ENCODE measurements at regions not wholly inside any gene's neighbourhood (a gene's known extent, or its start where the extent isn't known, plus 50 kb on each side); places are given as distances from the start of the nearest gene placed in this dataset.

- no peak for DNase-seq
These were observed 220.9 kb upstream of the CDC14C start for GRCh38 chr7:48703466-48703865.

- peak in 1 of 2 experiments; percentile 17 for DNase-seq
These were observed 216.2 kb upstream of the CDC14C start for GRCh38 chr7:48708122-48708521.

GRCh38 chr7:48708635-48709034 is 215.7 kb upstream of the CDC14C start:
- DNase-seq, result peak in 1 of 2 experiments; percentile 18

- no peak for DNase-seq
These were observed 213.4 kb upstream of the CDC14C start for GRCh38 chr7:48710995-48711394.

GRCh38 chr7:48718731-48719378 is 205.5 kb upstream of the CDC14C start:
- DNase-seq, result peak in 1 of 2 experiments; percentile 23

- DNase-seq, result no peak
These were observed 195.5 kb upstream of the CDC14C start for GRCh38 chr7:48728799-48729198.

- DNase-seq, result no peak
These were observed 189.5 kb upstream of the CDC14C start for GRCh38 chr7:48734695-48735406.

GRCh38 chr7:48741545-48741944 is 182.8 kb upstream of the CDC14C start:
- no peak for DNase-seq

- DNase-seq, result no peak
These were observed 182.1 kb upstream of the CDC14C start for GRCh38 chr7:48742079-48742798.

GRCh38 chr7:48748081-48748833 is 176.1 kb upstream of the CDC14C start:
- DNase-seq, result no peak

GRCh38 chr7:48755061-48755555 is 169.2 kb upstream of the CDC14C start:
- DNase-seq, result no peak

- peak in 1 of 2 experiments; percentile 13 for DNase-seq
These were observed 164.8 kb upstream of the CDC14C start for GRCh38 chr7:48759431-48760080.

GRCh38 chr7:48760528-48761265 is 163.7 kb upstream of the CDC14C start:
- no peak for DNase-seq

GRCh38 chr7:48780862-48781261 is 143.5 kb upstream of the CDC14C start:
- DNase-seq, result no peak

GRCh38 chr7:48781752-48782151 is 142.6 kb upstream of the CDC14C start:
- no peak for DNase-seq

- peak in 1 of 2 experiments; percentile 28 for DNase-seq
These were observed 141.8 kb upstream of the CDC14C start for GRCh38 chr7:48782511-48782910.

- peak; percentile 39 to 83 for DNase-seq
These were observed 137.4 kb upstream of the CDC14C start for GRCh38 chr7:48786951-48787350.

GRCh38 chr7:48803250-48803649 is 121.1 kb upstream of the CDC14C start:
- no peak for DNase-seq

- DNase-seq, result no peak
These were observed 117.6 kb upstream of the CDC14C start for GRCh38 chr7:48806731-48807130.

- DNase-seq, result no peak
These were observed 113.3 kb upstream of the CDC14C start for GRCh38 chr7:48811071-48811470.

- no peak for DNase-seq
These were observed 110.9 kb upstream of the CDC14C start for GRCh38 chr7:48813472-48813871.

- no peak for DNase-seq
These were observed 102.2 kb upstream of the CDC14C start for GRCh38 chr7:48822138-48822537.
